NCI-H2081 (cell line): ENCODE measurements at regions not wholly inside any gene's neighbourhood (a gene's known extent, or its start where the extent isn't known, plus 50 kb on each side); places are given as distances from the start of the nearest gene placed in this dataset.

Source experiments
- DNase-seq, 2 experiments: peaks; one replicate each; lab custom pipeline; 2025; lab: John Stamatoyannopoulos, UW

- DNase-seq: no peak
These were observed 625.8 kb upstream of the ALCAM start for GRCh38 chr3:104740874-104741379.

DNA sequence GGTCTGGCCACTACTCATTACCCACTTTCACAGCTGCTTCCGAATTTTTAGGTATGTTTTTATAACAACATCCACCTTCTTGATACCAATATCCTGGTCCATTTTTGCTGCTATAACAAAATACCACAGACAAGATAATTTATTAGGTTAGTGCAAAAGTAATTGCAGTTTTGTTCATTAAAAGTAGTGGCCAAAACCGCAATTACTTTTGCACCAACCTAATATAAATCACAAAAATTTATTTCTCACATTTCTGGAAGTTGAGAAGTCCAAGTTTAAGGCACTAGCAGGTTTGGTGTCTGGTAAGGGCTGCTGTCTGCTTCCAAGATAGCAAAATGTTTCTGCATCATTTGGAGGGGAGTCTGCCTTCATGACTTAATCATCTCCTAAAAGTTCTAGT, 624.7 kb upstream of the ALCAM start:
- no peak for DNase-seq

DNA sequence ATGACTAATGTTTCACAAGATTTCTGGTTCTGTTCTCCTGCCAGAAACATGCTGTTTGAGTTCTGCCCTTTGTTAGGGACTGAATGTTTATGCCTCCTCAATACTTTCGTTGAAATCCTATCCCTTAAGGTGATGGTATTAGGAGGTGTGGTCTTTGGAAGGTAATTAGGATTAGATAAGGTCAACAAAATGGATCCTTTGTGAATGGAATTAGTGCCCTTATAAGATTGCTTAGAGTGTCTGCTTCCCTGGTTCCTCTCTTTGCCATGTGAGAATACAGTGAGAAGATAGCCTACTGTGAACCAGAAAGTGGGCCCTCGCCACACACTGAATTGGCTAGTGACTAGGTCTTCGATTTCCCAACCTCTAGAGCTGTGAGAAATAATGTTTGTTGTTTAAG, 621.4 kb upstream of the ALCAM start:
- no peak for DNase-seq

GRCh38 chr3:104746056-104746455, 620.7 kb upstream of the ALCAM start:
- no peak for DNase-seq

- DNase-seq: no peak
These were observed 616.1 kb upstream of the ALCAM start for GRCh38 chr3:104750581-104750980.

- DNase-seq: no peak
These were observed 610.9 kb upstream of the ALCAM start for GRCh38 chr3:104755791-104756190.

GRCh38 chr3:104763007-104763406, 603.7 kb upstream of the ALCAM start:
- no peak for DNase-seq

- no peak for DNase-seq
These were observed 602.2 kb upstream of the ALCAM start for GRCh38 chr3:104764496-104764895.

DNA sequence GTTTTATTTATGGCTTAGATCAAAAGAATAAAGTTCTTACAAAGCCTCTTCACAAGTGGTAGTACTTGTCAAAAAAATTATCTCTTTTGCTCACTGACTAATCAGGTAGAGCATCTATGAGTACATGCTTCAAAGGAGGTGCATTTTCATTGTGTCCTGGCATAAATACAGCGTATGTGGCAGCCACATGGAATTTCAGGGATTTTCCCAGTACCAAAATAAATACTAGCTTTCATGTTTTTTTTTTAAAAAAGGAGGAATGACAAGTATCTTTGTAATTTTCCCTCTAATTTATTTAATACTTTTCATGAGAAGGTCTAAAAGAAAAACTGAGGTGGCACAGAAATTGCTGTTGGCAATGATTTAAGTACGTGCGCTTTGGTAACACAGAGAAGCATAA, 597.8 kb upstream of the ALCAM start:
- no peak for DNase-seq

DNA sequence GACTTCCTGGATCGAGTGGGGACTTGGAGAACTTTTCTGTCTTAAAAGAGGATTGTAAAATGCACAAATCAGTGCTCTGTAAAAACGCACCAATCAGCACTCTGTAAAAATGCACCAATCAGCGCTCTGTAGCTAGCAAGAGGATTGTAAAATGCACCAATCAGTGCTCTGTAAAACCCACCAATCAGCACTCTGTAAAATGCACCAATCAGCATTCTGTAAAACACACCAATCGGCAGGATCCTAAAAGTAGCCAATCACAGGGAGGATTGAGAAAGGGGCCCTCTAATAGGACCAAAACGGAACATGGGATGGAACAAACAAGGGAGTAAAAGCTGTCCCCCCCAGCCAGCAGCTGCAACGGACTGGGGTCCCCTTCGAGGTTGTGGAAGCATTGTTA, 587.4 kb upstream of the ALCAM start:
- DNase-seq: no peak

- no peak for DNase-seq
These were observed 585.6 kb upstream of the ALCAM start for GRCh38 chr3:104781112-104781511.

GRCh38 chr3:104785947-104786346, 580.8 kb upstream of the ALCAM start:
- DNase-seq: no peak

DNA sequence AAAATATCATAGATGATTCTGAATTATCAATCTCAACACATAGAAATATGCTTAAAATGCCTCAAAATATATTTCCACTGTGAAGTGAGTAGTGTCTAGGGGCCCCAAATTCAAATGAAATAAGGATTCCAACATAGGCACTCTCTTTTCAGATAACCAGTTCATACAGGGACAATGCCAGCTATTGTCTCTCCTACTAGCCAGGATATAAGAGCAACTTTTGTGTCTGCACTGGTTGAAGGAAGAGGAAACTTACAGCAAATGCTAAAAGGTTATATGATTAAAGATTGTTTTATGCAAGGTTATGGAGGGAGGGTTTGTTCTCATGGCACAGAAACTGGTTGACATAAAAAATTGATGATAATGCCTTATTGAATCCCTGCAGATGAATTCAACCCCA, 579.4 kb upstream of the ALCAM start:
- DNase-seq: no peak

DNA sequence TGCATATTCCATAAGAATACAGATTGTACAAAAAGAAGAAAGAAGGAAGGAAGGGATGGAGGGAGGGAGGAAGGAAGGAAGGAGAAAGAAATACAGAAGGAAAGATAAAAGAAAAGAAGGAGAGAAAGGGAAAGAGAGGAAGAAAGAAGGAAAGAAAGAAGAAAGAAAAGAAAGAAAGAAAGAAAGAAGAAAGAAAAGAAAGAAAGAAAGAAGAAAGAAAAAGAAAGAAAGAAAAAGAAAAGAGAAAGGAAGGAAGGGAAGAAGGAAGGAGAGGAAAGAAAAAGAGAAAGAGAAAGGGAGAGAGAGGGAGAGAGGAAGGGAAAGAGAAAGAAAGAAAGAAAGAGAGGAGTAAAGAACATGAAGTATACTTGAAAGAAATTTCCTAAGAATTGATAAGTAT, 577.9 kb upstream of the ALCAM start:
- DNase-seq: no peak

GRCh38 chr3:104791331-104791730, 575.4 kb upstream of the ALCAM start:
- no peak for DNase-seq

DNA sequence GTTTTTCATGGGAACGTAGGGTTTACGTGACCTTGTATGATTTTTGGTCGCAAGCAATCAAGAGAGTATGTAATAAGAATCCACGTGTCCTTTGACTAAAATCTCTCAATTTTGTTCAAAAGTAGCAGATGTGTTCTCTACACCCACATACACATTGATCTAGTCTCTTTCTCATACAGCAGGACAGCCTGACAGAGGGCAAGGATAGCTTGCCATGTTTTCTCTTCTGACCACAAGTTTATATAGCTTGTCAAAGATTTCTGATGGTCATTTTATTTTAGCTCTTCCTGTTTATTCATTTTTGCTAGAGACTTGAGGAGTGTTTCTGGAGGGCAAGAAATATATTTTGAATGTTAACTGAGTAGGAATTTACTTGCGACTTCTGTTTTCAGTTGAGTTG, 570.2 kb upstream of the ALCAM start:
- no peak for DNase-seq

- peak; percentile 89 to 100 for DNase-seq
These were observed 561.7 kb upstream of the ALCAM start for GRCh38 chr3:104805042-104805441.

DNA sequence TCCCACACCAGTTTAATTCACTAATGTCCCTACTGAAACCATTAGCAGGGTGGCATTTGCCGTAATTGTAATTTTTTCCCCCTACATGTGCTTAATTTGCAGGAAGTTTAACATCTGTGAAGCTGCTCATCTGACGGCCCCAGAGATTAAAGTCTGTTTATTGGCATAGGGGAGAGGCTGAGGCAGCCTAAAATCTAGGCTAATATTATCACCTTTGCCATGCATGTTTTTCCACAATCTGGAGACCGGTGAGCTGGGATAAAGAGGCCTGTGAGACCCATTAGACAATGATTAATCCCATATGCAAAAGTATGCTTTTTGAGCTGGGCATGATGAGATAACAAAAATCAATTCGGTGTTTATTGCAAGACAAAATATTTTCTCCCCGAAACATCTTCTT, 561.2 kb upstream of the ALCAM start:
- DNase-seq: peak in 1 of 2 experiments; percentile 100

DNA sequence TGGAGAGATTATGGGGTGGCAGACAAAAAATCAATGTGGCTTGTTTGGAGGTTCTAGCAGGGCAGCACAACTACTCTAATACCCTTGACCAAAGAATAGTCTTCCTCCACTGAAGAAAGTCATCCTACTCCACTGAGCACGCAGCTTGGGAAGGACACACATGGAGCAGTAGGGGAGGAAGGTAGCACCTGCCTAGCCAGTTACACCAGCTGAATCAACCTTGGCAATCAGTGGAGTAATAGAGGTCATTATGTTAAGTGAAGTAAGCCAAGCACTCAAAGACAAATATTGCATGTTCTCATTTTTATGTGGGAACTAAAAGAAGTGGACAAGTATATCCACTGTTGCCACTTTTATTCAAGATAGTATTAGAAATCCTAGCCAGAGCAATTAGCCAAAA, 555.8 kb upstream of the ALCAM start:
- peak; percentile 67 to 93 for DNase-seq

DNA sequence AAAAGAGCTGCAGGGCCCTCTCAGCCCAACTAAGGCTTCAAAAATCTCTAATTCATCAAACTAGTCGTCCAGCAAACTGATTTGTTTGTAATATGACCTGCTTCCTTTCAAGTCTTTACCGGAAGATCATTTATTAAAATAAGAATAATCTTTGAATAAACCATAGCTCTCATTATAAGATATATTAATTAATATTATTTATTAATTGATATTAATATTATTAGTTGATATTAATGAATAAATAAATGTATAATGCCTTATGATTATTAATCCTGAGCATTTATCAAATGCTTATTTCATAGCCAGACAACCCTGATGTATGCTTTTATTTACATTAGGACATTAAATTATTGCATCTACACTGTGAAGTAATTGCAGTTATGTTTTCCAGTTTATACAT, 550.7 kb upstream of the ALCAM start:
- DNase-seq: no peak

DNA sequence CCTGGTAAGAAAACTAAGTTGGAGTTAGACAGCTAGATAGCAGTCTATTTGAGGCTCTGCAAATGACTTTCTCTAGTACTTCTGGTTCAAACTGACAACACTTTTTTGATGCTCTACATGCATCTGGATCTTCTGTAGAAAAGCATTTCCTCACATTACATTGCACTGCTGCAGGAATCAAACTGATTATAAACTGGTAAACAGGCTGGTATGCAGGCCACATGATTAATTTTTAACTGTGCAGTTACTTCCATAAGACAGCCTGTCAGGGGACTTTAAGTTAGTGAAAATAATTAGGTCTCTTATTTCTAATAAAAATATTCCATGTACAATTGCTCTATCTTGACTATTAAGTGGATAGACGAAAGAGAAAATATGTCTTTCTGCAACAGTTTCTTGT, 550.0 kb upstream of the ALCAM start:
- DNase-seq: no peak

DNA sequence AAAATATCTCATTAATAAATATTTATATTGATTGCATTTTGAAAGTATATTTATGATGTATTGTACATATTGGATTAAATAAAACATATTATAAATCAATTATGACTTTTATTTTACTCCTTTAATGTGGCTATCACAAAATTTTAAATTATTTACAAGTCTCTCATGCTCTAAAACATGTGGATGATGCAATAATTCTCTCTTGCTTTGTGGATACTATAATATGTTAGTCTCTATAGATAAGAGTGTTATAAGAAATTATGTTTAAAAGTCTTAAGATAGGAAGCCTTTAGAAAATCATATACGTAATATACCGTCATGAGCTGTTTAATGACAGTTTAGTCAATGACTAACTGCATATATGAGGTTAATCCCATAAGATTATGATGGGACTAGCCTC, 547.4 kb upstream of the ALCAM start:
- no peak for DNase-seq

DNA sequence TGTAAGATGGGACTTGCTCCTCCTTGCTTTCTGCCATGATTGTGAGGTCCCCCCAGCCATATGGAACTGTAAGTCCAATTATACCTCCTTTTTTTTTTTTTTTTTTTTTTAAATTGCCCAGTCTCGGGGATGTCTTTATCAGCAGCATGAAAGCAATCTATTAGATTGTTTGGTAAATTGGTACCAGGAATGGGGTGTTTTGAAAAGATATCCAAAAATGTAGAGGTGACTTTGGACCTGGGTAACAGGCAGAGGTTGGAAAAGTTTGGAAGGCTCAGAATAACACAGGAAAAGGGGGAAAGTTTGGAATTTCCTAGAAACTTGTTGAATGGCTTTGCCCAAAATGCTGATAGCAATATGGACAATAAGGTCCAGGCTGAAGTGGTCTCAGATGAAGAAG, 545.8 kb upstream of the ALCAM start:
- no peak for DNase-seq

GRCh38 chr3:104825116-104825515, 541.6 kb upstream of the ALCAM start:
- peak; percentile 36 to 83 for DNase-seq

GRCh38 chr3:104831071-104831470, 535.6 kb upstream of the ALCAM start:
- no peak for DNase-seq
